HFF-Myc (cell line): ENCODE measurements at regions not wholly inside any gene's neighbourhood (a gene's known extent, or its start where the extent isn't known, plus 50 kb on each side); places are given as distances from the start of the nearest gene placed in this dataset.

Experiments used
- DNase-seq: peaks from one replicate; pipeline ENCODE4 v3.0.0-alpha.2; 2011; ENCODE audit warnings: low read depth; ENCODE audit errors: extremely low read depth
- H3K4me3 ChIP-seq: replicated peaks from 2 replicates; pipeline ENCODE4 v1.5.1; 2011; ENCODE audit warnings: low read depth, mild to moderate bottlenecking, control low read depth, low read length
- TF ChIP-seq, protein P1 (sequence below): IDR thresholded peaks from 2 replicates; pipeline ENCODE4 v1.5.1; 2012; ENCODE audit warnings: mild to moderate bottlenecking, low read depth, low read length, control low read depth; ENCODE audit errors: missing control alignments

- no peak for DNase-seq
- H3K4me3 ChIP-seq: no peak overlapping the region
- TF ChIP-seq, protein P1, sequence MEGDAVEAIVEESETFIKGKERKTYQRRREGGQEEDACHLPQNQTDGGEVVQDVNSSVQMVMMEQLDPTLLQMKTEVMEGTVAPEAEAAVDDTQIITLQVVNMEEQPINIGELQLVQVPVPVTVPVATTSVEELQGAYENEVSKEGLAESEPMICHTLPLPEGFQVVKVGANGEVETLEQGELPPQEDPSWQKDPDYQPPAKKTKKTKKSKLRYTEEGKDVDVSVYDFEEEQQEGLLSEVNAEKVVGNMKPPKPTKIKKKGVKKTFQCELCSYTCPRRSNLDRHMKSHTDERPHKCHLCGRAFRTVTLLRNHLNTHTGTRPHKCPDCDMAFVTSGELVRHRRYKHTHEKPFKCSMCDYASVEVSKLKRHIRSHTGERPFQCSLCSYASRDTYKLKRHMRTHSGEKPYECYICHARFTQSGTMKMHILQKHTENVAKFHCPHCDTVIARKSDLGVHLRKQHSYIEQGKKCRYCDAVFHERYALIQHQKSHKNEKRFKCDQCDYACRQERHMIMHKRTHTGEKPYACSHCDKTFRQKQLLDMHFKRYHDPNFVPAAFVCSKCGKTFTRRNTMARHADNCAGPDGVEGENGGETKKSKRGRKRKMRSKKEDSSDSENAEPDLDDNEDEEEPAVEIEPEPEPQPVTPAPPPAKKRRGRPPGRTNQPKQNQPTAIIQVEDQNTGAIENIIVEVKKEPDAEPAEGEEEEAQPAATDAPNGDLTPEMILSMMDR: no peak
Observed at GRCh38 chr2:16461672-16462071, 204.0 kb downstream of the CYRIA start.

DNA sequence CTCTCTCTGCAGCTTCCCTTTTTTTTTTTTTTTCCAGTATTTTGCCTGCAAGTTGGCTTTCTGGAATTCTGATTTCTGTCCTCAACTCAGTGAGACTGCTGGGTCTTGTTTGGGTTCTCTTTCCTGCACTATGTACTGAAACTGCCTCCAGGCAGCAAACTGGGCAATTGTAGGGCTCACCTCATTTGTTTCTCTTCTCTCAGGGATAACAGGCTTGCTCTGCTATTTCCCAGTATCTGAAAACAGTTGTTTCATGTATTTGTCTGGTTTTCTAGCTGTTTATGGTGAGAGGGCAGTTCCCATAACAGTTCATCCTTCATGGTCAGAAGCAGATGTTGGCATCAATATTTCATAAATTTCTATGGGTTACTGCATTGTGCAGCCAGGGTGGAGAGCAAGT is 206.0 kb downstream of the CYRIA start:
- no peak overlapping the region for H3K4me3 ChIP-seq
- no peak for DNase-seq
- TF ChIP-seq, protein P1: no peak

- H3K4me3 ChIP-seq: no peak overlapping the region
- DNase-seq: no peak
- TF ChIP-seq, protein P1: no peak
Observed at GRCh38 chr2:16454621-16455020, 211.0 kb downstream of the CYRIA start.

- H3K4me3 ChIP-seq: no peak overlapping the region
- TF ChIP-seq, protein P1: no peak
- DNase-seq: no peak
Observed at GRCh38 chr2:16452123-16452522, 213.5 kb downstream of the CYRIA start.

GRCh38 chr2:16446706-16447105 is 218.9 kb downstream of the CYRIA start:
- DNase-seq: no peak
- TF ChIP-seq, protein P1: no peak

DNA sequence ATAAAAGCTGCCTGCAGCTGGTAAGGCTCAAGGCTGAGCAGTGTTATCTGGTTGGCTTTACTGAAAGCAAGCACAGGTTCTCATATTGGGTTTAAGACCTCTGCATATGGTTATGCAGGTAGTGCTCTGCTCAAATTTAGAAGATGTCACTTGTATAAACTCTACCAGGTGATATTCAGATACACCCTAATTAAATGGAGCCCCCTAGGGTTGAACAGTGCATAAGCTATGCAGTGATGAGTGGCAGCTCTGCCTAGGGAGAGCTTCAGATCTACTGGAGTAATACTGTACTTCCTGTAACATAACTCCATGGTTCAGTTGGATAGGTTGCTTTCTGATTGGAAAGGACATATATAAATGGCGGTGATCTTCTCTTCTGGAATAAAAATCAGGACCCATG is 222.7 kb downstream of the CYRIA start:
- TF ChIP-seq, protein P1: no peak
- DNase-seq: no peak
- no peak overlapping the region for H3K4me3 ChIP-seq

More at GRCh38 chr2:16446706-16447105, 218.9 kb downstream of the CYRIA start:
- H3K4me3 ChIP-seq: no peak overlapping the region

DNA sequence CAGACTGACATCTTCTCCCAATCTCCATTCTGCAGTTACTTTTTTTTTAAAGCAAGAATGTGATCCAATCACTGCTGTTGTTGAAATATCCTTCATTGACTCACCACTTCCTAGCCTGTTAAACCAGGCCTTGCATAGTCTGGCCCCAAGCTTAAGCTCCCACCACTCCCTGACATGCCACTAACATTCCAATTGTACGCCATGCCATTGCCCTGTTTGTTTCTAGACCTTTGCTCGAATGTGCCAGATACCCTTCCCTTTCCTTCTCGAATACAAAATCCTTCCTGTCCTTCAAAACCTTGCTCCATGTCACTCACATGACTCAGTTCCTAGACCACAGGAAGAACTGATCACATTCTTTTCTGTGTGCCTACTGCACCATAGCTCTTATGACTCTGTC is 224.2 kb downstream of the CYRIA start:
- no peak for DNase-seq
- TF ChIP-seq, protein P1: no peak
- H3K4me3 ChIP-seq: no peak overlapping the region
